Gastroesophageal sphincter (tissue), 4 donors: ENCODE measurements at regions not wholly inside any gene's neighbourhood (a gene's known extent, or its start where the extent isn't known, plus 50 kb on each side); places are given as distances from the start of the nearest gene placed in this dataset.

Experiments used
- ATAC-seq: fragments of 150-250 bp; one replicate; pipeline ENCODE4 v1.9.1; 2016; ENCODE audit warnings: mild to moderate bottlenecking, moderate library complexity
- H3K27ac ChIP-seq, 4 donors: fragments of 200-600 bp; sonication (generic) in 3 of 4; 1 replicate in 3 of 4; 2 replicates in 1 of 4; pipeline ENCODE4 v1.5.1; 2016 to 2019
- H3K27me3 ChIP-seq: fragments of 200-600 bp; sonication (generic); one replicate; pipeline ENCODE4 v1.5.1; 2019
- H3K36me3 ChIP-seq, 2 donors: fragments of 200-600 bp; sonication (generic); one replicate each; pipeline ENCODE4 v1.5.1; 2019; ENCODE audit warnings: control low read depth in 1 of 2
- H3K4me1 ChIP-seq, 3 donors: fragments of 200-600 bp; sonication (generic); 1 replicate in 2 of 3; 2 replicates in 1 of 3; pipeline ENCODE4 v1.5.1; 2016 to 2019; ENCODE audit warnings: control low read depth in 2 of 3
- H3K4me3 ChIP-seq, 2 donors: fragments of 200-600 bp; sonication (generic); one replicate each; pipeline ENCODE4 v1.5.1; 2019; ENCODE audit warnings: mild to moderate bottlenecking in 1 of 2, moderate library complexity in 1 of 2
- H3K9me3 ChIP-seq, 3 donors: fragments of 200-600 bp; sonication (generic); one replicate each; pipeline ENCODE4 v1.5.1; 2017 to 2019; ENCODE audit warnings: control low read depth in 2 of 3
- CTCF ChIP-seq, 4 experiments: fragments of 200-600 bp in 2 of 4; fragments of 450-650 bp in 2 of 4; sonication (generic) in 1 of 4; IDR thresholded peaks; one replicate each; pipeline ENCODE4 v1.5.1; 2017 to 2019; ENCODE audit warnings: antibody characterized with exemption in 4 of 4, mild to moderate bottlenecking in 2 of 4, moderate library complexity in 2 of 4
- EP300 ChIP-seq: sonication (generic); formaldehyde crosslinking; IDR thresholded peaks from one replicate; pipeline ENCODE4 v1.6.1; 2017; ENCODE audit warnings: antibody characterized with exemption, mild to moderate bottlenecking
- POLR2A ChIP-seq, 2 donors: fragments of 450-650 bp; IDR thresholded peaks; one replicate each; pipeline ENCODE4 v1.6.1; 2017; ENCODE audit warnings: antibody characterized with exemption in 2 of 2, mild to moderate bottlenecking in 2 of 2, moderate library complexity in 1 of 2
- POLR2AphosphoS5 ChIP-seq: sonication (generic); formaldehyde crosslinking; IDR thresholded peaks from one replicate; pipeline ENCODE4 v1.6.1; 2017; ENCODE audit warnings: antibody characterized with exemption
- WGBS, 2 donors: methylation state at CpG; one replicate each; pipeline ENCODE4 v1.1.5; 2018; ENCODE audit warnings: low coverage in 1 of 2; 5-methylcytosine and 5-hydroxymethylcytosine counted together

GRCh38 chr5:142493875-142494518, 169.2 kb upstream of the SPRY4 start:
- Histone ChIP-seq H3K27me3 (no peaks in the 10 kb centered on the region), H3K4me3 (no peak overlapping the region), H3K4me1 (peaks cover 3 to 66% (median 11%) of the 10 kb centered on the region in 3 donors), H3K36me3 (no peaks in the 10 kb centered on the region), H3K27ac (peak overlapping the region in 1 of 4 donors; percentile 68), H3K9me3 (no peaks in the 10 kb centered on the region)
- 81 to 85% methylated on average over 5 to 9 of the region's 9 CpGs for WGBS, 2 donors
- no peak for ATAC-seq
- no peak for TF ChIP-seq CTCF (IDR thresholded peaks at IDR 0.05)
- no peak for TF ChIP-seq POLR2A (IDR thresholded peaks at IDR 0.05)
- no peak for TF ChIP-seq POLR2AphosphoS5
- TF ChIP-seq EP300, result no peak

- H3K27ac ChIP-seq, result peak overlapping the region; percentile 20 to 68 (median 46)
- peaks cover 3 to 66% (median 11%) of the 10 kb centered on the region in 3 donors for H3K4me1 ChIP-seq
Measured at GRCh38 chr5:142492781-142493281, 168.0 kb upstream of the SPRY4 start.

GRCh38 chr5:142491679-142492078, 166.9 kb upstream of the SPRY4 start:
- no peaks in the 10 kb centered on the region for H3K9me3 ChIP-seq
- 95% methylated on average over 3 to 7 of the region's 8 CpGs for WGBS, 2 donors
- TF ChIP-seq POLR2AphosphoS5, result no peak
- TF ChIP-seq POLR2A (IDR thresholded peaks at IDR 0.05), result no peak
- TF ChIP-seq CTCF (IDR thresholded peaks at IDR 0.05), result no peak
- TF ChIP-seq EP300, result no peak
- no peak for ATAC-seq
- peak overlapping the region in 3 of 4 donors; percentile 2 to 68 (median 51) for H3K27ac ChIP-seq
- no peaks in the 10 kb centered on the region for H3K27me3 ChIP-seq
- no peak overlapping the region for H3K4me3 ChIP-seq
- H3K36me3 ChIP-seq, result no peaks in the 10 kb centered on the region
- H3K4me1 ChIP-seq, result peaks cover 3 to 68% (median 11%) of the 10 kb centered on the region in 3 donors

More at GRCh38 chr5:142492781-142493281, 168.0 kb upstream of the SPRY4 start:
- Histone ChIP-seq H3K4me3 (no peak overlapping the region), H3K27me3 (no peaks in the 10 kb centered on the region), H3K36me3 (no peaks in the 10 kb centered on the region), H3K9me3 (no peaks in the 10 kb centered on the region)
- peak; percentile 49 for ATAC-seq
- 10 to 37% methylated on average over 4 to 5 of the region's 6 CpGs for WGBS, 2 donors
- TF ChIP-seq POLR2AphosphoS5 (no peak), EP300 (no peak), CTCF (IDR thresholded peaks at IDR 0.05) (no peak), POLR2A (IDR thresholded peaks at IDR 0.05) (no peak)

GRCh38 chr5:142491270-142491669, 166.4 kb upstream of the SPRY4 start:
- Histone ChIP-seq H3K4me3 (no peak overlapping the region), H3K4me1 (peaks cover 3 to 68% (median 11%) of the 10 kb centered on the region in 3 donors), H3K27ac (peak overlapping the region in 3 of 4 donors; percentile 7 to 68 (median 51)), H3K36me3 (no peaks in the 10 kb centered on the region), H3K9me3 (no peaks in the 10 kb centered on the region), H3K27me3 (no peaks in the 10 kb centered on the region)
- ATAC-seq, result no peak
- WGBS, 2 donors, result 34 to 40% methylated on average over 3 to 7 of the region's 8 CpGs
- TF ChIP-seq CTCF (IDR thresholded peaks at IDR 0.05) (no peak), POLR2A (IDR thresholded peaks at IDR 0.05) (no peak), EP300 (no peak), POLR2AphosphoS5 (no peak)

- no peak for ATAC-seq
Measured at GRCh38 chr5:142486581-142486980, 161.8 kb upstream of the SPRY4 start.

More at GRCh38 chr5:142486581-142486980, 161.8 kb upstream of the SPRY4 start:
- H3K4me1 ChIP-seq, result peaks cover 0 to 24% (median 0%) of the 10 kb centered on the region in 3 donors
- no peaks in the 10 kb centered on the region for H3K27me3 ChIP-seq
- 41% methylated on average over 2 of the region's 2 CpGs; no CpG with 5 or more reads in 1 of the 2 donors for WGBS, 2 donors
- TF ChIP-seq EP300 (no peak), CTCF (IDR thresholded peaks at IDR 0.05) (no peak), POLR2AphosphoS5 (peak; percentile 26)
- H3K4me3 ChIP-seq, result no peak overlapping the region
- no peaks in the 10 kb centered on the region for H3K36me3 ChIP-seq
- peaks cover 0 to 11% (median 0%) of the 10 kb centered on the region in 3 donors for H3K9me3 ChIP-seq
- no peak overlapping the region for H3K27ac ChIP-seq
